ENCODE measurements at regions not wholly inside any gene's neighbourhood (a gene's known extent, or its start where the extent isn't known, plus 50 kb on each side); places are given as distances from the start of the nearest gene placed in this dataset.

DNA sequence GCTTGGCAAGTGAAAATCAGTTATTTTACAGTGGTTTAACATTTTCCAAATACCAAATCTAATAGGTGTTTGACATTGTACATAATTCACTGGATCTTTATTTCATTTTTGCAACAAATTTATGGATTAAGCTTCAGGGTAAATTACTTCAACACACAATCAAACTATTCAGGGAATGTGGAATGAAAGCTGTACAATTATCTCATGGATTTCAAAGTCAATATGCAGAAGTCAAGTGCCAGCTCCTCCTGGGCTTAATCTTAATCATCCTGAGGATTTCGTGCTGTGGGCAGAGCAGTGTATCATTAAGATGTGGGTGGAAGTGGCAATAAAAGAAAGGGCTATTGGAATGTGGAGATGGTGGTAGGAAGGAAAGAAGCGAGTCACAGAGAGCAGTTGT, 548.8 kb downstream of the COL12A1 start:
- TF ChIP-seq, protein P1, sequence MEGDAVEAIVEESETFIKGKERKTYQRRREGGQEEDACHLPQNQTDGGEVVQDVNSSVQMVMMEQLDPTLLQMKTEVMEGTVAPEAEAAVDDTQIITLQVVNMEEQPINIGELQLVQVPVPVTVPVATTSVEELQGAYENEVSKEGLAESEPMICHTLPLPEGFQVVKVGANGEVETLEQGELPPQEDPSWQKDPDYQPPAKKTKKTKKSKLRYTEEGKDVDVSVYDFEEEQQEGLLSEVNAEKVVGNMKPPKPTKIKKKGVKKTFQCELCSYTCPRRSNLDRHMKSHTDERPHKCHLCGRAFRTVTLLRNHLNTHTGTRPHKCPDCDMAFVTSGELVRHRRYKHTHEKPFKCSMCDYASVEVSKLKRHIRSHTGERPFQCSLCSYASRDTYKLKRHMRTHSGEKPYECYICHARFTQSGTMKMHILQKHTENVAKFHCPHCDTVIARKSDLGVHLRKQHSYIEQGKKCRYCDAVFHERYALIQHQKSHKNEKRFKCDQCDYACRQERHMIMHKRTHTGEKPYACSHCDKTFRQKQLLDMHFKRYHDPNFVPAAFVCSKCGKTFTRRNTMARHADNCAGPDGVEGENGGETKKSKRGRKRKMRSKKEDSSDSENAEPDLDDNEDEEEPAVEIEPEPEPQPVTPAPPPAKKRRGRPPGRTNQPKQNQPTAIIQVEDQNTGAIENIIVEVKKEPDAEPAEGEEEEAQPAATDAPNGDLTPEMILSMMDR (IDR thresholded peaks at IDR 0.05; ENCODE audit: insufficient read depth, low read depth, low read length), result no peak
- no peak for DNase-seq (ENCODE audit: low read depth)
- H3K4me3 ChIP-seq (ENCODE audit: low read depth, low read length), result no peak overlapping the region

DNA sequence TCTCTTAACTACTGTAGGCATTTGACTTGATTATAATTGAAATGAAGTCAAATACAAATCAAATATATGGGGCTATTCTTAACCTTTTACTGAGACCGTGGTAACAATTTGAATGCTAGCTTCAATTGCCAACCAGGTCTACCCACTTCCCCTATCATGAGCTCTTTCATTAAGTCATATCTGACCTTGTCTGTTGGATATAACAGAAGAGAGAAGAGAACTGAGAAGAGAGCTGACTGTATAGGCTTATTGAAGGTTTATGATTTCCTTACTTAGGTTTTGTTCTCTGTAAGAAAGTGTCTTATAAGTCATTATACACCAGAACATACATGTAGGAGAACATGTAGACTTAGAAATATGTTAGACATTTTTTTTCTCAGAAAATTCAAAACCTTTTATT, 549.4 kb downstream of the COL12A1 start:
- H3K4me3 ChIP-seq (ENCODE audit: low read depth, low read length), result no peak overlapping the region
- TF ChIP-seq, protein P1 (IDR thresholded peaks at IDR 0.05; ENCODE audit: insufficient read depth, low read depth, low read length), result no peak
- DNase-seq (ENCODE audit: low read depth), result no peak

DNA sequence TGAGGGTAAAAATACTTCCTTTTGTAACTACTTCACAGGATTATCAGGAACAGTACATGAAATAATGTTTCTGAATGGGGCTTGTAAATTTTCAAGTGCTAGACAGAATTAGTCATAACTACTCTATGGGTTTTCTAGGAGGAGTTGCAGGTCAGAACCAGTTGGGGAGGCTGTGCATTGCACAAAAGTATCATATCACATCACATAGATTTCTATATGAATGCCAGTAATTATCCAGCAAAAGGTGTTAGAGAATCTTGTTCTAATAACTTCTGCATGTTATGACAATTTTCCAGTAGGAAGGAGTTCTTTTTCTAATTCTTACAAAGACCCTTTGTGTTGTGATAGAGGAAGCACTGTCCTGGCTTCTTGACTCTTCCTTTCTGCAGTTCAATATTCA, 551.6 kb downstream of the COL12A1 start:
- DNase-seq (ENCODE audit: low read depth), result no peak
- TF ChIP-seq, protein P1 (IDR thresholded peaks at IDR 0.05; ENCODE audit: insufficient read depth, low read depth, low read length), result no peak
- no peak overlapping the region for H3K4me3 ChIP-seq (ENCODE audit: low read depth, low read length)

DNA sequence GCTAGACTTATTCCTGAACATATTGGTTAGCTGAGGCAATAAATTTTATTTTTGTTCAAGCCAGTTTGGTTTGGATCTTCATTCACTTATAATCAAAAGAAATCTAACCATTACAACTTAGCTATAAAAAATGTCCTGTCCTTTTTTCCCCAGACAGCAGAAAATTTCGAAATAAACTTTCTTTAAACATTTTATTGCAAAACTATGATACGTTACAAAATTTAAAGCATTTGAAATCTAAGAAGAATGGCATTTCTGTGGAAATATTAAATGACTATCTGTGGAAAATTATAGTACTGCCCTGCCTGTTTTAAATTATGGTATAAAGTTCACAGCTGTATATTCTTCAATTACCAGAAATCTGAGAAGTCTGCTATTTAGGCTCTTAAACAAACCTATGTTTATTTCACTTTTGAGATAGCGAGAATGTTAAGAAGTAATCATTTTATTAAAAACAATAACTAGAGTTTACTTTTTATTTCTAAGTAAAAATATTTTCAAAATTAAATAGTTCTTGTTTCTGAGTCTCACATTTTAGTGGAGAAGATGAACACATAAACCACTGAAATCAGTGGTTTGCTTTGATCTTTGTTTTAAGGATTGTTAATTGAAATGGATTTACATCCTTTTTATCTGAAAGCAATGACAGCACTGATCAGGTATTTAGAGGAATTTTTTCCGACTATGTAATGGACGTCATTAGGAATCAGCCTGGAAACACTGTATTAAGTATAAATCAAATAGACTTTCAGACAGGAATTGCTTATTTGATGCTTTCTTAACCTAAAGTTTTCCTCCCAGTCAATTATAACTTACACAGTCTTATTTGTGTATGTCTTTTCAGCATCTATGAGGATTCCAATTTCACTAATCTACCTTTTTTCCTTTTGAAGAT, 553.7 kb downstream of the COL12A1 start:
- DNase-seq (ENCODE audit: low read depth), result peak; percentile 18
- TF ChIP-seq, protein P1 (IDR thresholded peaks at IDR 0.05; ENCODE audit: insufficient read depth, low read depth, low read length), result no peak
- no peak overlapping the region for H3K4me3 ChIP-seq (ENCODE audit: low read depth, low read length)

DNA sequence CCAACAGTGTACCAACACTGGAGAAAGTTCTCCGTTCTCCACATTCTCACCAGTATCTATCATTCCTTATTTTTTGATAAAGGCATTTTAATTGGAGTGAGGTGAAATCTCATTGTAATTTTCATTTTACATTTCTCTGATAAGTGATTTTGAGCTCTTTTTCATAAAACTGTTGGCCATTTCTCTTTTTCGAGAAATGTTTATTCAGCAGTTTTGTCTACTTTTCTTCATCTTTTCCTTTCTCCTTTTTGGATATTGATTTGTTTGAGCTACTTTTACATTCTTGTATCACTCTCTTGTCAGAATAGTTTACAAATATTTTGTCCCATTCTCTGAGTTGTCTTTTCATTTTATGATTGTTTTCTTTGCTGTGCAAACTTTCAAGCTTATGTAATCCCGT, 555.2 kb downstream of the COL12A1 start:
- DNase-seq (ENCODE audit: low read depth), result no peak
- no peak overlapping the region for H3K4me3 ChIP-seq (ENCODE audit: low read depth, low read length)
- TF ChIP-seq, protein P1 (IDR thresholded peaks at IDR 0.05; ENCODE audit: insufficient read depth, low read depth, low read length), result no peak

DNA sequence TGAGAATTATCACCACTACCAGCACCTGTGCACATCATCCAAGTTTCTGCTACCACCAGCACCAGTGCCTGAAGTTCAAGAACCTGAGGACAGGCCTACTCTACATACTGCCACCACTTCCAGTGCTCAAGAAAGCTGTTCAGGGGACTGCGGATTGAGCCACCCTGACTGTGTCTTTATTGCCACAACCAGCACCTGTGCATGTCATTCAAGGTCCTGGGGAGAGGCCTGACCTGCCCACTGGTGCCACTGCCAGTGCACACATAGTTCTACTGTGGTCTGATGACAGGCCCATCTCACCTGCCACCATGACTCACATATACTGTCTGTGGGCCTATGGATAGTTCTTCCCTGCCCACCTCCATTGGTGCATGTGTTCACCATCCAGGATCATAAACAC, 559.4 kb downstream of the COL12A1 start:
- no peak overlapping the region for H3K4me3 ChIP-seq (ENCODE audit: low read depth, low read length)
- TF ChIP-seq, protein P1 (IDR thresholded peaks at IDR 0.05; ENCODE audit: insufficient read depth, low read depth, low read length), result no peak
- no peak for DNase-seq (ENCODE audit: low read depth)

All from fibroblast of villous mesenchyme (primary cell).